GM19193 (cell line): ENCODE measurements at regions not wholly inside any gene's neighbourhood (a gene's known extent, or its start where the extent isn't known, plus 50 kb on each side); places are given as distances from the start of the nearest gene placed in this dataset.

Experiments used
- POLR2A ChIP-seq: IDR thresholded peaks from 4 replicates; pipeline ENCODE4 v1.6.1; 2011; ENCODE audit not compliant: insufficient read depth, insufficient read length; ENCODE audit errors: extremely low read depth

DNA sequence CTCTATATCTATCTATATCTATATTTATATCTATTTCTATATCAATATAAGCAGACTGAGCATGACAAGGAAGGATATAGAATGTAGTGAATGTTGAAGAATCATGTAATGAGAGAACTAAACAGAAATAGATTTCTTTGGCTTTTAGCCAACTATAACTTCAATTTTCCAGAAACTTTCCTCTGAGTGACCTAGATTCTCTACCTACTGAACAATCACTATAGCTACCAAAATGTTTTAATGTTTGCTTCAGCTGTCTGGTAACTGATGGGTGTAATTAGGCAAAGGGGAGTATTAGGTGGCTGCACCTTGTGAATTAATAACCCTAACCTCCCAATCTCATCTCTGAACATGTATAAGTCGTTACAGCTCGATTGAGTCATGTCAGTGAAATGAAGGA, 76.4 kb upstream of the ROBO1 start:
- TF ChIP-seq POLR2A = no peak

DNA sequence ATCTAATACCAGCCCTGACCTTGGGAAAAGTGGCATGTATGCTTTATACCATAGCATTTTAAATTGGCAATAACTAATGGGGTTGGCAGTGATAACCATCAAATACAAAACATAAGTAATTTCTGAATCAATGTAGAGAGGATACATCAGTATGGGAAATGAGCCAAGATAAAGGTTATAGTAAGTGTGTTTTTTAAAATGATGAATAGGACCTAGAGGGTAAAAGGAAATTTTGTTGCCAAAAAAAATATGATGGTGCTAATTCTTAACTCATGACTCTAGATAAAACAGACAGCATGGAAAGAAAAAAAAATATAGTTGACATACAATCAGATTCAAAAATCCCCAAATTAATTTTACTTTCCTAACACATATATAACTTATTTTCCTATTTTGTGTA, 75.4 kb upstream of the ROBO1 start:
- no peak for TF ChIP-seq POLR2A

DNA sequence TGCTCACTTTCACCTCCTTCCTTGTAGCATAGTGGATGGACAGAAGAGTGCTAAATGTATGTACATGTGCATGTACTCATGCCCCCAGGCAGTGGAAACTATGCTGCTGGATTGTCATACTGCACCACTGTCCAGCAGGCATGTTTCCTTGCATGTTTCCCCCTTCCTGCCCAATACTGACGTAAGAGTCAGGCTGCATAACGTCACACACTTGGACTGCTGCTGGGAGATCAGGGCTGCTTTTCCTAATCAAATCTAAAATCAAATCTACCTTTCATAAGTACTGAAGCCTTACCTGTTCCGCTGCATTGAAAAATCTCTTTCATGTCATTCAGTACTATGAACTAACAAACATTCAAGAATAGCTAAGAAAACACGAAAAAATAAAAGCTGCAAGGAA, 67.9 kb upstream of the ROBO1 start:
- TF ChIP-seq POLR2A = no peak

DNA sequence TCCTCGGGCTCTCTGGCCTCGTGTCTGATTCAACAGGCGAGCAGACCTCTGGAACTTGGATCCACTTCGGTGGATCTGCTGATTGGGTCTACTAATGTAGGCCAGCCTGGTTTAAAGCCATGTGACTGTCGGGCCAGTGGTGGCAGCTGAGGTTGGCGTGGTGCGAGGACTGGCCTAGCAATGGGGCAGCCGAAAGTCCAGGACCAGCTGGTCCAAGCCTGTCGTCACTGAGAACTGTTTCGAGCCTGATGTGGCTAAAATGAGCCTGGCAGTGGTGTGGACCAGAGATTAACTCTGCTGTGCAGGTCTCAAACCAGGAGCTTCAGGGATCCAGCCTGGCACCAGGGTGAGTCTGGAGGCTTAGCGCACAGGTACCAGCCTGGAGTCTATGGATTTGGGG, 56.4 kb upstream of the ROBO1 start:
- TF ChIP-seq POLR2A = no peak

DNA sequence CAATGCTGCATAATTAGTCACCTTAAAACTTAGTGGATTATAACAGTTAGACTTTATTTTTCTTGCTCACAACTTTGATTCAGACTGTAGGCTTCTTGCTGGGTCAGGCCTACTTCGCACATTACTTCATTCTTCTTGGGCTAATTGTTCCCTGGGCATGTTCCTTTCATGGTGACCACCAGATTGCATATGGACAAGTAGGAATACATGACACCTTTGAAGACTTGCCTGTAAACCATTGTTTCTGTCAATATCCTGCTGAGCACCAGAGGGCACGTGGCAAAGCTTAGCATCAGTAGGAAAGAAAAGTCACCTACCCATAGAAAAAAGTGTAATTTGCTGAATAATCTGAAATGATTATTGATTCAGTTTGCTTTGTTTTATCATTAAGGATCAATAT, 54.3 kb upstream of the ROBO1 start:
- TF ChIP-seq POLR2A = no peak

DNA sequence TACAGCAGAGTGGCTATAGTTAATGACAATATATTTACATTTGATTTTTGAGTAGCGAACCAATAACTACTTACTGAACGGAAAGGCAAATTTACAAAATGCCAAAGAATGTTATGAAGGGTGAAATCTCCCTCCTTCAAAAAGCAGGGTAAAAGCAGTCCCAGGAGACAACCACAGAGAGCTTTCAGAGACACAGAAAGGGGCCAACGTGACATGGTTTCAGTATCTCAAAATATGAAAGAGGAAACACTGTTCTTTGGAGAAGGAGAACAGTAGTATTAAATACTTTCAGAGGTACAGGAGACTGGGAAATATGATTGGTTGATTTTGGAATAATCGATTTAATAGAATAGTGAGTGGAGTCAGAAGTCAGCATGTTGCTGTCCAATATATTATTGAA, 52.3 kb upstream of the ROBO1 start:
- TF ChIP-seq POLR2A = no peak

DNA sequence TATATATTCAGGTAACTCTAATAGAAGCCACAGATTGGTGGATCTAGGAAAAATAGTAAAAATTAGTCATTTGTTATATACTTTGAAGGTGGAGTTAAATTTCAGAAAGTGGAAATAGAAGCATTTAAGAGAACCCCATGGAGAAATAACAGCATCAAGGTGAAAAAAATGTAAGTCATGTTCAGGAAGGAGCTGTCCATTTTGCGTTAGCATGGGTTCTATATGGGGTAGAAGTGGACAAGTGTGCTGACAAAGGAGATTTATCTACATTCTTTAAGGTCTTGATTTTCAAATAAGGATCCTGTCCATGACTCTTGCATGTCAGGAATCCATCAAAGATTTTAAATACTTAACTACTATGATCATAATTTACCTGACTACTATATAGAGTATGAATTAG, 50.2 kb upstream of the ROBO1 start:
- no peak for TF ChIP-seq POLR2A
